Activated CD8-positive, alpha-beta memory T cell treated with anti-CD3 and anti-CD28 coated beads, Interleukin-2, amount 50 U/mL, for 4 hours (primary cell): ENCODE measurements at regions not wholly inside any gene's neighbourhood (a gene's known extent, or its start where the extent isn't known, plus 50 kb on each side); places are given as distances from the start of the nearest gene placed in this dataset.
"Not testable (repeated sequence)": the region's sequence is repeated elsewhere in the genome, so short reads cannot be mapped to it uniquely, and the experiment has no call there.

Source experiments
- DNase-seq: peaks from one replicate; pipeline ENCODE4 v3.0.0-alpha.2; 2020

- DNase-seq, result no peak
These were observed 409.6 kb downstream of the SEC23A start for GRCh38 chr14:38693423-38693822.

GRCh38 chr14:38669027-38669426 lies 413.1 kb upstream of the CLEC14A start:
- no peak for DNase-seq

DNA sequence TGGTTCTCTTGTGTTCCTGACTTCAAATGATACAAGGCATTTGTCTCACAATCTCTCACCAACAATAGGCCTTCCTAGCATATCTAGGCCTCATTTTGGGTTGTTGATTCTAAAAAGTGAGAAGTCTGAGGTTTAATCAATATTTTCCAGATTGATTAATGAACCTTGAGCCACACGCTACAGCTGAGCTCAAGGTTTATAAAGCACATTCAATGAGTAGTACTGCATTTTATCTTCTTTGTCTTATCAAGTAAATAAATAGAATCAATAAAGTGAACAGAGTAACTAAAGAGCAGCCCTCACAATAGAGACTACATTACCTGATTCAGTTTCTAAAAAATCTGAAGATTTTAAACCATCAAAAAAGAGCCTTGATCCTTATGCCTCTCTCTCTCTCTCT lies 407.5 kb upstream of the CLEC14A start:
- DNase-seq, result no peak

DNA sequence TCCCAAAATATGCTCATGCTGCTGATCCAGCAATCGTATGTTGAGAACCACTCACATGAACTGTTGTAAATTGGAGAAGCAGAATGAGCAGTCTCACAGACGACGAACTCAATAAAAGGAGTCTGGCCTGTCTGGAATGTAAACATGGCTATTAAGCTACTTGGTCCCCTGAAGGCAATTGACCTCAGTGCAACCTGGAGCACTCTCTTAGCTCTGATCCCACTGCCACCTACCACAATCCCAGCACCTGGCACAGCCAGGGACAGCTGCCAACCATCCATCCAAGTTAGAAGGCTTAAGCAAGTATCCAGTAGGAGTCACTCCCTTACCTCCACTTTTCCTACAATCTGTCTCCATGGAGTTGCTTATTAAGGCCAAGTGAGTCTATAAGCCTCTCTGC lies 406.9 kb upstream of the CLEC14A start:
- DNase-seq, result no peak

GRCh38 chr14:38646391-38646790 lies 390.5 kb upstream of the CLEC14A start:
- no peak for DNase-seq

- DNase-seq, result not testable (repeated sequence)
These were observed 379.0 kb upstream of the CLEC14A start for GRCh38 chr14:38634913-38635312.

DNA sequence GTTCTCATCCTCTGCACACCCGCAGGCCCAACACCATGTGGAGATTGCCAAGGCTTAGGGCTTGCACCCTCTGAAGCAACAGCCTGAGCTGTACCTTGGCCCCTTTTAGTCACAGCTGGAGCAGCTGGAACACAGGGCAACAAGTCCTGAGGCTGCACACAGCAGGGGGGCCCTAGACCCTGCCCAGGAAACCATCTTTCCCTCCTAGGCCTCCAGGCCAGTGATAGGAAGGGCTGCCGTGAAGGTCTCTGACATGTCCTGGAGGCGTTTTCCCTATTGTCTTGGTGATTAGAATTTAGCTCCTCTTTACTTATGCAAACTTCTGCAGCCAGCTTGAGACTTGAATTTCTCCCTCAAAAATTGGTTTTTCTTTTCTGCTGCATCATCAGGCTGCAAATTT lies 373.5 kb upstream of the CLEC14A start:
- no peak for DNase-seq

- DNase-seq, result no peak
These were observed 371.3 kb upstream of the CLEC14A start for GRCh38 chr14:38627163-38627562.

- DNase-seq, result no peak
These were observed 367.8 kb upstream of the CLEC14A start for GRCh38 chr14:38623661-38624060.

DNA sequence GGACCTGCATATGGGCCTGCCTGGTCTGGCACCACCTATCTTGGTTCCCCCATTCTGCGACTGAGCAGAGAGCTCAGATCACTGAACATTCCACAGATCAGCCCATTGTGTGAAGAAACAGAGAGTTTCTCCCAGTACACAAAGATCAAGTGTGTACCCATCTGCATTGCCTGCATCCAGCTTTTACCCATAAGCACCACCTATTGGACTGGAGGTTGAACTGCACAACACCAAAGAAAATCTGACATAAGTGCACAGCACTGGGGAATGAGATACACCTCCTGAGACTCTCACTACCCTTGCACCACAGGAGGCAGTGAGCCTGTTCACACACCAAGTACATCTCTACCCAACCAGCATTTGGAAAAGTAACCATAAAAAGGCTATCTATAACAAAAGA lies 362.6 kb upstream of the CLEC14A start:
- DNase-seq, result no peak

DNA sequence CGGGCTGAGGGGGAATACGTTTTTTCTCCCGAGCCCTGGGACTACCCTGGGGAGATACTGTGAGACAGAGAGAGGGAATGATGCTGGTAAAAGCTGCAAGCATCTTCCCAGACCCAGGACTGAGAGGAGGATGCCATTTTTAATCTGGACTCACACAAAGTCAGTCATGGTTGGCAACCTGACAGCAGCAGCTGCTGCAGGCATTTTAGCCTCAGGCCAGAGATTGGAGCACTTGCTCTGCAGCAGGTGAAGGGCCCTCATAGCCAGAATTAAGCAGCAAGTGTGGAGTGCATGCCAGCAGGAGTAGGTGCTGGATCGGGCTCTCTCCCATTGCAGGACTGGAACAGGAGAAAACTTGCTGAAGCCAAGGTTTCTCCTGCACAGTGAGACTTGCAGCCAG lies 361.1 kb upstream of the CLEC14A start:
- no peak for DNase-seq

- DNase-seq, result no peak
These were observed 356.0 kb upstream of the CLEC14A start for GRCh38 chr14:38611928-38612327.

DNA sequence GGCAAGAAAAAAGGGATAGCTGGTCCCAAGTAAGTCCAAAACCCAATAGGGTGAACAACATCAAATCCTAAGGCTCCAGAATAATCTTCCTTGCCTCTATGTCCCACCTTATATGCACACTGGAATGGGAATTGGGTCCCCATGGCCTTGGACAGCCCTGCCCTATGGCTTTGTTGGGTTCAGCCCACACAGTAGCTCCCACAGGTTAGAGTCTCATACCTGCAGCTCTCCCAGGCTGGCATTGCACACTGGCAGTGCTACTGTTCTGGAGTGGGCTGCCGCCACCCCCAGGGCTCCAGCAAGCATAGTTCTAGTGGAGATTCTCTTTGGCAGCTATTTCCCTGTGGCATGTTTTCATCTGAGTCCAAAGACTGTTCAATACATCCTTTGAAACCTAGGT lies 352.4 kb upstream of the CLEC14A start:
- no peak for DNase-seq

- DNase-seq, result no peak
These were observed 349.6 kb upstream of the CLEC14A start for GRCh38 chr14:38605193-38606114.

DNA sequence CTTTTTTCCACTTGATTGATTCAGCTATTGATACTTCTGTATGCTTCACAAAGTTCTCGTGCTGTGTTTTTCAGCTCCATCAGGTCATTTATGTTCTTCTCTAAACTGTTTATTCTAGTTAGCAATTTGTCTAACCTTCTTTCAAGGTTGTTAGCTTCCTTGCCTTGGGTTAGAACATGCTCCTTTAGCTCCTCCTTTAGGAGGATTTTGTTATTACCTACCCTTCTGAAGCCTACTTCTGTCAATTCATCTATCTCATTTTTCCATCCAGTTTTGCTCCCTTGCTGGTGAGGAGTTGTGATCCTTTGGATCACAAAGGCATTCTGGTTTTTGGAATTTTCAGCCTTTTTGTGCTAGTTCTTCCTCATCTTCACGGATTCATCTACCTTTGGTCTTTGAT lies 344.7 kb upstream of the CLEC14A start:
- DNase-seq, result not testable (repeated sequence)

GRCh38 chr14:38593476-38593875 lies 337.6 kb upstream of the CLEC14A start:
- DNase-seq, result no peak

DNA sequence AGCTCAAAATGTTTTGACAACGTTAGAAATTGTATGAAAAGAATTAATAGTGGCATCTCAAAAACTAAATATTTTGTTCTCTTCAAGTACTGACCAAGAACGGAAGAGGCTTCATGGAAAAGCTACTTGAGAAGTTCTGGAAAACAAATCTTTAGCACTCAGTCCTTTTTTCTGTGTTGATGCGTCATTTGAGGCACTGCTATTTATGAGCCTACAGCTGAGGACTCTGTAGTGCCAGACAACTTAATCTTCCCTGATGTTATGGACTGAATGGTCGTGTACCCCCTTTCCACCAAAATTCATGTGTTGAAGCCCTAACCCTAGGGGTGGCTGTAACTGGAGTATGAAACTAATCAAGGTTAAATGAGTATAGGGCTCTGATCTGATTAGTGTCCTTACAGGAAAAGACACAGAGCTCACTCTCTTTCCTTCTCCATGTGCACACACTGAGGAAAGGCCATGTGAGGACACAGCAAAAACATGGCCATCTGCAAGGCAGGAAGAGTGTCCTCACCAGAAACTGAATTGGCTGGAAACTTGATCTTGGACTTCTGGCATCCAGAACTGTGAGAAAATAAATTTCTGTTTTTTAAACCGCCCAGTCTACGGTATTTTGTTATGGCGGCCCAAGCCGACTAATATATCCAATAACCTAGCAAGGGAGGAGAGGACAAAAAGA lies 337.0 kb upstream of the CLEC14A start:
- no peak for DNase-seq

DNA sequence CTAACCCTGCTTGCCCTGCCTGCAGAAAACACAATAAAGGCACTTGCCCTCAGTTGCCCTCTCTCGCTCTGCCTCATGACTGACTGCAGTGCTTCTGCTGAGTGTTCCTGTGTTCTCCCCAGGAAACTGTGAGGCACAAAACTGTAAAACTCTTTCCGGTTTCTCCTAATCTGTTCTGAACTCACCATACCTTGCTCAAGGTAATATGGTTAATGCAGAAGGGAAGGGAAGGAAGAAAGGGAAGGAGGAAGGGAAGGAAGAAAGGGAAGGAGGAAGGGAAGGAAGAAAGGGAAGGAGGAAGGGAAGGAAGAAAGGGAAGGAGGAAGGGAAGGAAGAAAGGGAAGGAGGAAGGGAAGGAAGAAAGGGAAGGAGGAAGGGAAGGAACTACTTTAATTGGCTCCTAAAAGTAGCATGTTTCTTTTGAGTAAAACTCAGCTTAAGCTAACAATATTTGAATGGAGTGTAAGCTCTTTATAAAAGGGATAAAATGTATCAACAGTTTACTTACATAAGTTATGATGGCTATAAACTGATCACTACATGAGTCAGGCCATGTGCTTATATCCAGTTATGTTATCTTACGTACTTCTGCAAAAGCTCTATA lies 334.0 kb upstream of the CLEC14A start:
- DNase-seq, result no peak

DNA sequence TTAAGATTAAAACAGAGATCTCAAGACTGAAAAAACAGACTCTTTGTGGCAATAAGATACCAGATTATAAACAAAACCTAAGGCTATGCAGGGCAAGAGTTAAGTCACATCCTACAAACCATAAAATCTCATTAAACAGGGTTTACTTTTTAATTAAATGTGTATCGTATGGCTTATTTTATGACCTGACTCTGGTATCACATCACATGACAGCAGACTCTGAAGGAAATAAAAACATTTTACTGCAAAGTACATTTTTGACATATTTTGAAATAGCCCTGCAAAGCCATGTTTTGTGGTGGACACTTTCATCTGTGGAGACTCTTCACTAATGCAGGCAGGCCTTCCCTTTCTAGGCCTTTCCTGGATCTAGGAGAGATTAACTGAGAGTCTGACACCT lies 327.6 kb upstream of the CLEC14A start:
- no peak for DNase-seq

DNA sequence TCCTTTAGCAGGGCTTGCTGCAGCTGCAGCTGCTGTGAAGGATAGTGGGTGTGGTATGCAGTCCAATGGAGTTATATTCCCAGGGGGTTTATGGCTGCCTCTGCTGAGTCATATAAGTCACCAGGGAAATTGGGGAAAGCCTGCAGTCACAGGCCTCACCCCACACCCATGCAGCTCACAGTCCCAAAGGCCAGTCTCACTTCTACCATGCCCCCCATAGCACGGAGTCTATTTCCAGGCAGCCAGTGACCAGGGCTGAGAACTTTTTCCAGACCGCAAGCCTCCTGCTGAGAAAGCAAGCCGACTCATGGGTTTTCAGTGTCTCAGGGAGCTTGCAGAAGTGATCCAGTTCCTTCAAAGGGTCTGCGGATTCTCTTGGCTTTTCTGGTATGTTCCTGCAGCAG lies 322.4 kb upstream of the CLEC14A start:
- no peak for DNase-seq

GRCh38 chr14:38567703-38568102 lies 311.8 kb upstream of the CLEC14A start:
- no peak for DNase-seq

DNA sequence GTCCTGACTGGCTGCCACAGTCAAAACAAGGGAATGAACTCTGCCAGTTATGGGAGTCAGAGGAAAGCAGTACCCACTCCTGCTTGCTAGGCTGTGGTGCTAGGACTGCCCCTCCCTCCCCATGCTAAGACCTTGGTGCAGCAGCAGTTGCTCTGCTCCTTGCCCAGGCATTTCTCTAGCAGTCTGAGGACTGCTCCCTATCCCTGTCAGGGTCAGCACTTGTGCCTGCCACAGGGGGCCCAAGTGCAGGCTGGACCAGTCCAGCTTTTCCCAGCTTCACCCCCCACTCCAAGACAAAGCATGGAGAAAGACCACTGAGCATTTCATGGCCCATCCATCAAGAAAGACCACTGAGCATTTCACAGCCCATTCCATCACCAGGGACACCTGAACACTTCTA lies 305.8 kb upstream of the CLEC14A start:
- DNase-seq, result no peak

GRCh38 chr14:38559711-38560110 lies 303.8 kb upstream of the CLEC14A start:
- no peak for DNase-seq

DNA sequence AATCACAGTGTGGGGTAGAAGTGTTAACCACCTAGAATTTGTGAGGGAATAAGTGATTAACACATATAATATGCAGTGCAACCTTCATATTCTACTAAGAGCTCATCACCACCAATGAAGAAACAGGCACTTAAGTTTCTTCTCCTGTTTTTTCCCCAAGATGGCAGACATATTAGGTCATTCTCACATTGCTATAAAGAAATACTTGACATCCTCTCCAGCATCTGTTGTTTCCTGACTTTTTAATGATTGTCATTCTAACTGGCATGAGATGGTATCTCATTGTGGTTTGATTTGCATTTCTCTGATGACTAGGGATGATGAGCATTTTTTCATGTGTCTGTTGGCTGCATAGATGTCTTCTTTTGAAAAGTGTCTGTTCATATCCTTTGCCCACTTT lies 301.5 kb upstream of the CLEC14A start:
- not testable (repeated sequence) for DNase-seq
